RPMI8226 (cell line): ENCODE measurements at regions not wholly inside any gene's neighbourhood (a gene's known extent, or its start where the extent isn't known, plus 50 kb on each side); places are given as distances from the start of the nearest gene placed in this dataset.
"Not testable (repeated sequence)": the region's sequence is repeated elsewhere in the genome, so short reads cannot be mapped to it uniquely, and the experiment has no call there.

Source experiments
- DNase-seq: peaks from one replicate; pipeline ENCODE4 v3.0.0-alpha.2; 2015

DNA sequence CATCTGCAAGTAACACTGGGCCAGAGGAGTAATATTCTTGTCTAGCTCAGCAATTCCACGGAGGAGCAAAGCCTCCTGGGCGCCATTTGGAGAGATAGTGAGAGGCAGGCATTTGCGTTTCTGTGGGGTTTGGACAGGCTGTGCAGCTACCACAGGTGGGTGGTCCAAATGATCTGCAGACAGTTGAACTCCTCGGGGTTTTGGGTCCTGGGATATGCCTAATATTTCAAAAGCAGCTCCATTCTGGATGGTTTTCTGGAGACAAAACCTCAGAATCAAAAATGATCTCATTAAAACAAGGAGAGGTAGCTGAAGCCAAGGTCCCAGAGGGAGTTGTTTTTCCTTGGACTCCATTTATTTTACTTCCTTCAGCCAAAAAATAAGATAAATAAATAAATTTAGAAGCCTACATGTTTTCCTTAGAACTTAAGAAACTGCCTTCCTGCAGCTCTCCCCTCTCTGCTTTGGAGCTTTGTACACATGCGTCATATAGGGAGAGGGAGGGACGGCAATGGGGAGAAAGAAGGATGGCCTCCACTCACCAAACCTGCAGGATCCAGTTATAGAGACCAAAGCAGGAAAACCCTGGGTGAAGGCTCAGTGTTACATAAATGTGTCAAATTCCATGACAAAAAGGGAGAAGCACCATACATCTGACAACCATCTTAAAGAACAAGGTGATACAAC, 227.3 kb upstream of the DAAM1 start:
- no peak for DNase-seq

- no peak for DNase-seq
Observed at GRCh38 chr14:58963873-58964597, 224.4 kb upstream of the DAAM1 start.

DNA sequence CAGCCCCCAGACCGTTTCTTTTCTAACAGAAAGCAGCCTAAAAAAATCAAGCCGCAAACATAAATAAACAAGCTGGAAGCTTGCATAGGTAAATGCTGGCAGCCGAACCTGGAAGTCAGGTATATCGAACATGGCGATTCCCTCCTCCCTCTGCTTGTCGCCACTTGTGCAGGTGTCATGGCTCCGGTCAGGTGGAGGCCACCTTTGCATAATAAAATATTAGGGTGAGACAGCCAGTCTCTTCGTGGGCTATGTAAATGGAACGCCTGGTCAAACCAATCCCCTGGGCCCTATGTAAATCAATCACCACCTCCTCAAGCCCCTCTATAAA, 223.9 kb upstream of the DAAM1 start:
- no peak for DNase-seq

GRCh38 chr14:58965601-58966000, 222.9 kb upstream of the DAAM1 start:
- DNase-seq = no peak

DNA sequence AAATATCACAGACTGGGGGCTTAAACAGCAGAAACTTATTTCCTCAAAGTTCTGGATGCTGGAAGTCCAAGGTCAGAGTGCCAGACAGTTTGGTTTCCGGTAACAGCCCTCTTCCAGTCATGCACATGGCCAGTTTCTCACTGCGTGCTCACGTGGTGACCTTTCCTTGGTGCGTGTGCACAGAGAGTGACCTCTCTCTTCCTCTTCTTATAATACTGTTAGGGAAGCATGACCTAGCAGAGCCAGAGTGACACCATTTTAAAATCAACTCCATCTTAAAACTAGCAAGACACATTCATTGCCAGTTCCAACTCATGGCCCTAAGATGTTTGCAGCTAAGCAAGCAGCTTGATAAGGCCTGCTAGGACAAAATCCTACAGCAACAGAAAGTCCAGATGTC, 221.5 kb upstream of the DAAM1 start:
- no peak for DNase-seq

DNA sequence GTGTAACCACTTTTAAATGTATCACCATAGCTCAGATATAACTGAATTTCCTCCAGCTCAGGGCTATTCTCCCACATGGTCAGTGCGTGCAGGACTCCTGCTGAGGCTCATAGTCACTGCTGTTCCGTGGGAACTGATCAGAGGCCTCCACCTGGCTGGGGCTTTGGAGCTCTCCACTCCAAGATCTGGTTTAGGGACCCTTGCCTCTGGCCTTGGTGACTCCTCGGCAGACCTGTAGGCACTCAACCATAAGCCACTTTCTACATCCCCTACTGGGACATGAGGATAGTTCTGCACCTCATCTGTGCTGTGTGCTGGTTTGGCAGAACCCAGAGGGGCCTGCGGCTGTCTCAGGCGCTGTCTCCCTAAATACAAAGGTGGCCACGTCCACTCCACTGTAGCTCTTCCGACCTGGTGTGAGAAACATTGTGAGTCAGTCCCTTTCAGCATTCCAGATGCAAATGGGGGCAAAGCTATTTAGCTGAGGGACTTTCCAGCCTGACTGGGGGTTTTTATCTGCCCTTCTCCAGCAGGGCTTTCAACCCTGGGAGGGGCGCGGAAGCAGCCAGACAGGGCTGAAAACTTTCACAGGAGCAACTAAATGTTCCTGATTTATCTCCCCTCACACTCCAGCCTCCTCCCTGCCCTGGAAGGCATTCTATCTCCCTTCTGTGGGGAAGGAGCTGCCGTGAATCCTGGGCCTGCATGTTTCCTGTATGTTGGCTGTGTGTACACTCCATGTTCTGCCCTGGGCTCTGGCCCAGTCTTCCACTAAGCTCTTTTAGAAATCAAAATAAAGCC, 218.3 kb upstream of the DAAM1 start:
- DNase-seq = no peak

DNA sequence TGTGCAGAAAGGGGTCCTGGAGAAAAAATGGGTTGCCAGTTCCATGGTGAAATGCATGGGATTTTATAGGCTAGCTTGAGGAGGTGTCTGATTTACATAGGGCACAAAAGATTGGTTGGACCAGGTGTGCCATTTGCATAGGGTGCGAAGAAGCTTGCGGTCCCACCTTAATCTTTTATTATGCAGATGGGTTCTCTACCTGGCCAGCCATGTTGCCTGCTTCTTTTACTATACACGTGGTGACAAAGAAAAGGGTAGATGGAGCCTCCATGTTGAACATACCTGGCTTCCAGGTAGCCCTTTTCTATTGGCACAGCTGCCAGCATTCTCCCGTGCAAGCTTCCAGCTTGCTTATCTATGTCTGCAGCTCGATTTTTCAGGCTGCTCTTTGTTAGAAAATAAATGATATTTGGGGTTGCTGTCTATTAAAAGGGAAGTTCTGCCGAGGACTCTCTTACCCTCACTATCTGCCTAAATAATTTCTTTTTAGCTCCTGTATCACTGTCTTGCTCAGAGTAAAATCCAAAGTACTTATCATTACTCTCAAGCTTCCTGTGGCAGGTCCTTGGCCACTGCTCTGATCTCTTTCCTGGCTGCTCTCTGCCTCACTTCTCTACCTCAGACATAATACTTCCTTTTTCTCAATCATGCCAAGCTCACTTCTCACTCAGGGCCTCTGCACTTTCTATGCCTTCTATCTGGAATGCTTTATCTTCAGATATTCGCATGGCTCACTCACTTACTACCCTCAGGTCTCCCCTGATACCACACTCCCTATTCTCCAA, 216.0 kb upstream of the DAAM1 start:
- no peak for DNase-seq

DNA sequence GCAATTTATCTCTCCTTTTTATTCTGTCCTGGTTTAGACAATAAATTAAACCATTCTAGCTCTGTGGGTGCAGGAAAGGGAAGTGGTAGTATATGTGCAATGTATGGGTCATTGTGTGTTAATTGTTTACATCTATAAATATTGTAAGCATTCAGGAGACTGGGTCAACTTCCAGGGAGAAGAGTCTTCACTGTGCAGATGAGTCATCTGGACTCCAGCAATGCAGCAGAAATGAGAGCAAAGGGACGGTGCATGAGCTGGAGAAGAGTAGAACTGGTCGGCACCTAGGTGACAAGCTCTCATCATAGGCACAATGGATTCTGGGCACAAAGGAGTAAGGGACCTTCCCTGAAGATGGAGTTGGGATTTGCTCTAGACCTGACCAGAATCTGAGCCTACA, 211.1 kb upstream of the DAAM1 start:
- no peak for DNase-seq

GRCh38 chr14:58978343-58978742, 210.1 kb upstream of the DAAM1 start:
- DNase-seq = no peak

GRCh38 chr14:58979325-58979724, 209.1 kb upstream of the DAAM1 start:
- no peak for DNase-seq

DNA sequence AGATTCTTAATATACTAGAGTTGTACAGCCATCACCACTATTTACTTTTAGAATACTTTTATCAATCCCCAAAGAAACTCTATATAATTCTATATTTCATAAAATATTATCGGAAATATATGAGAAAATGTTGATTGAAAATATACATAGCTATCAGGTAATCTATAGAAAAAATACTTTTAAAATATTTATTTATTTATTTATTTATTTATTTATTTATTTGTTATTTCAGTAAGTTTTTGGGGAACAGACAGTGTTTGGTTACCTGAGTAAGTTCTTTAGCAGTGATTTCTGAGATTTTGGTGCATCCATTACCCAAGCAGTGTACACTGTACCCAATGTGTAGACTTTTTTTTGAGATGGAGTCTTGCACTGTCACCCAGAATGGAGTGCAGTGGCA, 206.6 kb upstream of the DAAM1 start:
- no peak for DNase-seq

- DNase-seq = no peak
Observed at GRCh38 chr14:58985786-58986185, 202.7 kb upstream of the DAAM1 start.

- no peak for DNase-seq
Observed at GRCh38 chr14:58987591-58987990, 200.9 kb upstream of the DAAM1 start.

DNA sequence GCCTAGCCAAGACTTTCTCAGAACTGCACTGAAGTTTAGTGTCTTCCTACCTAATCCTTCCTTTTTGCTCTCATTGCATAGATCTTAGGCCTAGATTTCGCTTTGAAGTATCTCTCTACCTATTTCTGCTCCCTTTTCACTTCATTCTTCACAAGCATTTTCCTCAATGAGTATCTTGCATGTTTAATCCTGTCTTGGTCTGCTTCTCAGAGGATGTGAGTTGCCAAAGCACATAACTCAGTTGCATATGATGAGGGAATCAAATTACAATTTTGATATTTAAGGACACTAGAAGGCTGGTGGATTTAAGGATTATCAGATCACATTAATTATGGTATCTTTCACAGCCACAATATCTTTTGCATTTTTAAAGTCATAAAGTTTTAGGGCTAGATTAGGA, 195.5 kb upstream of the DAAM1 start:
- DNase-seq = no peak

DNA sequence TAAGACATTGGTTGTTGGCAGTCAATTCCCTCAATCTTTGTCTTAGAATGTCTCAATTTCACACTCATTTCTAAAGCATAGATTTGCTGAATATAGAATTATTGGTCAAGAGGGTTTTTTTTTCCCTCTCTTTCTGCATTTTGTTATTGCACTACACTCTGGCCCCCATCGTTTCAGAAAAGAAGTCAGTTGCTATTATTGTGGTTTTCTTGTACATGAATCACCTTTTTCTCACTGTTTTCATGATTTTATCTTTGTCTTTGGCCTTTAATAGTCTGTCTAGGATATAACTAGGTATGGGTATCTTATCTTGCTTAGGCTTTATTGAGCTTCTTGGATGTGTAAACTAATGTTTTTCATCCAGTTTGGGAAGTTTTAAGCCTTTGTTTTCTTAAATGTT, 194.3 kb upstream of the DAAM1 start:
- no peak for DNase-seq

DNA sequence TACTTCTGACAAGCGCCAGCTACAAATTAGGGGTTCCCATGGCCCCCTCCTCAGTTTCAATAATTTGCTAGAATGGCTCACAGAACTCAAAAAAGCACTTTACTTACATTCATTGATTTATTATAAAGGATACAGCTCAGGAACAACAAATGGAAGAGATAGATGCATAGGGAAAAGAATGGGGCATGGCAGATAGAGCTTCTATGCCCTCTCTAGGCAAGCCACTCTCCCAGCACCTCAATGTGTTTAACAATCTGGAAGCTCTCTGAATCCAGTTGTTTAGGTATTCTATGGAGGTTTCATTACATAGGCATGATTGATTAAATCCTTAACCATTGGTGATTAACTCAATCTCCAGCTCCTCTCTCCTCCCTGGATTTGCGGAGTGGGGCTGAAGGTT, 184.5 kb upstream of the DAAM1 start:
- DNase-seq = no peak

GRCh38 chr14:59006179-59006578, 182.3 kb upstream of the DAAM1 start:
- not testable (repeated sequence) for DNase-seq

DNA sequence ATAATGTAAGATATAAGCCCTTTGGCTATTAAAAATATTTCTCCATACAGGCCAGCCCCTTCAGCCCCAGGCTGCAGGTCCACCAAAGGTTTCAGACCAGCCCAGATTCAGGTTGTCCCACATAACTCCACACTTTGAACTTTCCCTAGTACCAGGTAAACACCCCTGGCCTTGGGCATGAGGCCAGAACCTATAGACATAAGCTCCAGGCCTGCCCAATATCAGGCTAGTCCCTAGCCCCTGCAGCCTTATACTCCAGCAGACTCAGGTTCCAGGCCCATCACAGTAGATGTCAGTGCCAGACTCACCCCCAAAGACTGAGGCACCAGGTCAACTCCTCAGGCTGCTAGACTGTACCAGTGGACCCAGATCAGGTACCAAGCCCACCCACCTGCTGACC, 178.5 kb upstream of the DAAM1 start:
- no peak for DNase-seq

DNA sequence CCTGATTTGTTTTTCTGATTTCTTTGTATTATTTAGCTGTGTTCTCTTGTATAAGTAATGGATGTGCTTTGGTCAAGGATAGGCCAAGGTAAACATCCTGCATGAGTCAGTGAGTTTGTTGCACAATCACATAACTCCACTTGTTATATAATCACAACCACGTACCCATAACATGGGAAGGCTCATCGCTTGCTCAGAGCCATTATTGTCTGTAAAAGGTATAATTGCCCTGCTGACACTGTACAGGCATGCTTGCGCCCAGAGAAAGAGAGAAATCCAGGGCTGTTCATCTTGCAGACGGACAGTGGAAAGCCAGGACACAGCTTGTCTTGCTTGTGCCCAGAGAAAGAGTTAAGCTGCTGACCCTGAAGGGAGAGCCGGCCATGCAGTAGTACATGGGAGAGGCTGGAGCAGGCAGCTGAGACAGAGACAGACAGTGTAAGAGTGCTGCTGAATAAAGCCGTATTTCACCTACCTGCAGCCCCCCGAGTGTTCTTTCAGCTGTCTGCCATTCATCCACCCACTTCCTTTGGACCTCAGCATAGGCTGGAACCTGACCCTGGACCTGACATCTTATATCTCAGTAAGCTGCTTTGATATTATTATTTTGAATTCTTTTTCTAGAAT, 174.7 kb upstream of the DAAM1 start:
- DNase-seq = no peak

GRCh38 chr14:59015482-59015881, 173.0 kb upstream of the DAAM1 start:
- DNase-seq = no peak

DNA sequence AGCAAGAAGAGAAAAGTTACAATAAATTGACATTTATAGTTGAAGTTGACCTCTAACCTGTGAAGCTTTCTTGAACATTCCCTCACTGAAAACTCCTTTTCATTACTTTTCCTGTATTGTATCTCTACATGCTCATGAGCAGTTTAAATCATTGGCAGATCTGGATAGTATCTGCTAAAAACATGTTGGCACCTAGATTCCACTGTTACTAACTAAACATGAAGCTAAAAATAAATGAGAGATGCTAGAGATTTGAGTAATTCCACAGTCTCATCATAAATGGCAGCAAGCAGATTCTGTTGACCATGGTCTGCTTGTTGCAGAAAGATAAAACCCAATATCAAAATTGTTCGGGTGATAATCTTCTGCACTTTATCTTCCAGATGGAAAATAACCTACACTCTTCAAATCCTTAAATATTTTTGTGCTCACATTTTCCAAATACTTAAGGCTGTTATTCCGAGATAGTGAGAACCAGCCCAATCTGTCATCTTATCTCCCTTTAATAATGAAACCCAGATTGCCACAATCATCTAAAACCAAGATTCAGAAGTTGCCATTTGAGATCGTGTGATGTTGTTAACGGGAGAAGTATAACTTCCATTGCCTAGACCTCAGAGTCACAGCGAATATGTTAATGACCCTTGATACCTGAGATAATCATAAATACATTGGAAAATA, 171.0 kb upstream of the DAAM1 start:
- no peak for DNase-seq

- DNase-seq = no peak
Observed at GRCh38 chr14:59018460-59018859, 170.0 kb upstream of the DAAM1 start.
